Endothelial cell of umbilical vein (primary cell): ENCODE measurements at regions not wholly inside any gene's neighbourhood (a gene's known extent, or its start where the extent isn't known, plus 50 kb on each side); places are given as distances from the start of the nearest gene placed in this dataset.

Experiments used
- CTCF ChIP-seq, 2 donors: IDR thresholded peaks; 1 replicate in 1 of 2; 2 replicates in 1 of 2; pipeline ENCODE4 v1.5.1; 2011; ENCODE audit warnings: low read length in 2 of 2, mild to moderate bottlenecking in 2 of 2, moderate library complexity in 2 of 2, control low read depth in 1 of 2, inconsistent platforms in 1 of 2, low read depth in 1 of 2; ENCODE audit not compliant: insufficient read depth in 1 of 2; ENCODE audit errors: extremely low read depth in 1 of 2
- EZH2 ChIP-seq: IDR thresholded peaks from 2 replicates; pipeline ENCODE4 v1.6.1; 2012; ENCODE audit warnings: borderline replicate concordance, low read depth, mild to moderate bottlenecking, moderate library complexity, low read length, inconsistent platforms; ENCODE audit not compliant: severe bottlenecking
- FOS ChIP-seq: IDR thresholded peaks from 2 replicates; pipeline ENCODE4 v1.6.1; 2011; ENCODE audit warnings: mild to moderate bottlenecking, low read length, moderate library complexity, borderline replicate concordance; ENCODE audit not compliant: insufficient read depth
- GATA2 ChIP-seq: IDR thresholded peaks from 2 replicates; pipeline ENCODE4 v1.7.0; 2011; ENCODE audit warnings: low read depth, mild to moderate bottlenecking, moderate library complexity, mixed read lengths, low read length; ENCODE audit not compliant: insufficient read length, insufficient read depth
- JUN ChIP-seq: IDR thresholded peaks from 2 replicates; pipeline ENCODE4 v1.6.1; 2011; ENCODE audit warnings: borderline replicate concordance, low read depth; ENCODE audit not compliant: insufficient read length, insufficient read depth
- MAX ChIP-seq: IDR thresholded peaks from 2 replicates; pipeline ENCODE4 v1.6.1; 2011; ENCODE audit not compliant: insufficient read depth, insufficient read length
- MYC ChIP-seq: IDR thresholded peaks from one replicate; pipeline ENCODE4 v1.6.1; 2011; ENCODE audit warnings: mild to moderate bottlenecking, low read depth, low read length
- POLR2A ChIP-seq: IDR thresholded peaks from 2 replicates; pipeline ENCODE4 v1.6.1; 2012; ENCODE audit warnings: low read depth, mild to moderate bottlenecking, control low read depth, low read length
- POLR2AphosphoS5 ChIP-seq: IDR thresholded peaks from 2 replicates; pipeline ENCODE4 v1.6.1; 2012; ENCODE audit warnings: low read depth, mild to moderate bottlenecking, control low read depth, low read length, moderate library complexity; ENCODE audit not compliant: insufficient read depth

GRCh38 chr12:38556647-38557046, 240.1 kb downstream of the ALG10B start:
- TF ChIP-seq CTCF (IDR thresholded peaks at IDR 0.05; ENCODE audit: extremely low read depth in 1 of 2, insufficient read depth in 1 of 2, low read depth in 1 of 2, low read length in 2 of 2) (no peak), MAX (no peak), EZH2 (no peak), POLR2A (no peak), POLR2AphosphoS5 (no peak), MYC (no peak), FOS (no peak), JUN (no peak), GATA2 (no peak)
